GM12864 (cell line): ENCODE measurements at regions not wholly inside any gene's neighbourhood (a gene's known extent, or its start where the extent isn't known, plus 50 kb on each side); places are given as distances from the start of the nearest gene placed in this dataset.

Source experiments
- DNase-seq: peaks from one replicate; pipeline ENCODE4 v3.0.0-alpha.2; 2011; ENCODE audit warnings: low read depth
- H3K4me3 ChIP-seq: 2 replicates; pipeline ENCODE4 v1.5.1; 2011; ENCODE audit warnings: mild to moderate bottlenecking, low read depth, low read length, control low read depth
- CTCF ChIP-seq: IDR thresholded peaks from 2 replicates; pipeline ENCODE4 v1.5.1; 2011; ENCODE audit warnings: low read depth, mild to moderate bottlenecking, moderate library complexity, low read length, control low read depth, inconsistent platforms; ENCODE audit errors: missing control alignments

- no peak overlapping the region for H3K4me3 ChIP-seq
- no peak for DNase-seq
- no peak for TF ChIP-seq CTCF
Measured at GRCh38 chr5:90174236-90174635, 235.3 kb downstream of the CETN3 start.

- no peak overlapping the region for H3K4me3 ChIP-seq
- no peak for TF ChIP-seq CTCF
- DNase-seq = no peak
Measured at GRCh38 chr5:90173299-90174030, 236.1 kb downstream of the CETN3 start.

- DNase-seq = no peak
Measured at GRCh38 chr5:90171466-90171865, 238.1 kb downstream of the CETN3 start.

DNA sequence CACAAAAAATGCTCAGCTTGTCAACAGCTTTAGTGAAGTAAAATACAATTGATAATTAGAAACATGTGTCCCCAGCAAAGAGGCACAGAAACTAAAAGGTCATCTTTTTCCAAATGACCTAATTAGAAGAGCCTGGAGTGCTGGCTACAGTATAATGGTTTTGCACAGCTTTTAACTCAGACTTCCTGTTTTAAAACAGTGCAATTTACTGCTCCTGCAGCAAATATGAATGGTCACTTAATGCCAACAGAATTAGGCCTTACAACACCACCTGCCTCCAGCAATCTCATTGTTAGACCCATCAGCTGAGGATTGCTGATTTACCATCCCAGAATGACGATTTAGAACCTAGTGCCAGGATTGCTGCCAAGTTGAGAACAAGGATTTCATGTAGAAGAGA lies 239.3 kb downstream of the CETN3 start:
- no peak for DNase-seq
- H3K4me3 ChIP-seq = no peak overlapping the region
- TF ChIP-seq CTCF = no peak

More at GRCh38 chr5:90171466-90171865, 238.1 kb downstream of the CETN3 start:
- no peak overlapping the region for H3K4me3 ChIP-seq
- no peak for TF ChIP-seq CTCF

GRCh38 chr5:90169078-90169477 lies 240.5 kb downstream of the CETN3 start:
- DNase-seq = no peak

GRCh38 chr5:90168399-90168798 lies 241.2 kb downstream of the CETN3 start:
- no peak for TF ChIP-seq CTCF
- no peak for DNase-seq
- H3K4me3 ChIP-seq = no peak overlapping the region

More at GRCh38 chr5:90169078-90169477, 240.5 kb downstream of the CETN3 start:
- no peak overlapping the region for H3K4me3 ChIP-seq
- TF ChIP-seq CTCF = no peak

DNA sequence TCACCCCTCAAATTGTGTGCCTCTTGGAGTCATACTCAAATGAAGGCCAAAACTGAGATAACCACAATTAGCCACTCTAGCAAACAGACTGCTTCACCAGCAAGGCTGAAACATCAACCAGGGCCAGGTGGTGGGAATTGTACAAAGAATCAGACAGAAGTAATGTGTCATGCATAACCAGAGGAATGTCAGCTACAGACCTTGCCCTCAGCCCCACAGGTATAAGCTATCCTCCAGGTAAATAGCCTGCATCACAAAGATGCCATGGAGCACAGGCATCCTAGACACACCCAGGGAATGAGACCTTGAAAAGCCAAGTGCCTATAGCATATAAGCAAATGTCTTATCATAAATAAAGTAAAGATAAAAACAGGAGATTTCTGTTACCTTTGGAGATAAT lies 242.7 kb downstream of the CETN3 start:
- no peak overlapping the region for H3K4me3 ChIP-seq
- no peak for TF ChIP-seq CTCF
- DNase-seq = no peak
